ENCODE measurements at regions not wholly inside any gene's neighbourhood (a gene's known extent, or its start where the extent isn't known, plus 50 kb on each side); places are given as distances from the start of the nearest gene placed in this dataset.

DNA sequence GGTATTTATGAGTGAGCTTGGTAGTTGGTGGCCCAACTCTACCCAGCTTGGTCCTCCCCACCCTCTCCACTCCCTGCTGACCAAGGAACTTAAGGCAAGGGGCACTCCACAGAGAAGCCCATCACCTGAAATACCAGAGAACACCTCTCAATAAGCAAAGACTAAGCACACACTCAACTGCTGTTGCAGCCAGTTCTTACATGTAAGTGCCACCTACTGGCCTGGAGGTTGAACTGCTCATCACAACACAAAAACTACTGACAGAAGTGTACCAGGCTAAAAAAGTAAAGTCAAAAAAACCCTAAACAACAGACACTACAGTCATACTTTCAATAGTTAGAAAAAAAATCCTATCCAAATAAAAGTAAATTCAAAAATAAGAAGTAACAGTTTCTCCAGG, 146.2 kb downstream of the FAM83B start:
- TF ChIP-seq, protein P1, sequence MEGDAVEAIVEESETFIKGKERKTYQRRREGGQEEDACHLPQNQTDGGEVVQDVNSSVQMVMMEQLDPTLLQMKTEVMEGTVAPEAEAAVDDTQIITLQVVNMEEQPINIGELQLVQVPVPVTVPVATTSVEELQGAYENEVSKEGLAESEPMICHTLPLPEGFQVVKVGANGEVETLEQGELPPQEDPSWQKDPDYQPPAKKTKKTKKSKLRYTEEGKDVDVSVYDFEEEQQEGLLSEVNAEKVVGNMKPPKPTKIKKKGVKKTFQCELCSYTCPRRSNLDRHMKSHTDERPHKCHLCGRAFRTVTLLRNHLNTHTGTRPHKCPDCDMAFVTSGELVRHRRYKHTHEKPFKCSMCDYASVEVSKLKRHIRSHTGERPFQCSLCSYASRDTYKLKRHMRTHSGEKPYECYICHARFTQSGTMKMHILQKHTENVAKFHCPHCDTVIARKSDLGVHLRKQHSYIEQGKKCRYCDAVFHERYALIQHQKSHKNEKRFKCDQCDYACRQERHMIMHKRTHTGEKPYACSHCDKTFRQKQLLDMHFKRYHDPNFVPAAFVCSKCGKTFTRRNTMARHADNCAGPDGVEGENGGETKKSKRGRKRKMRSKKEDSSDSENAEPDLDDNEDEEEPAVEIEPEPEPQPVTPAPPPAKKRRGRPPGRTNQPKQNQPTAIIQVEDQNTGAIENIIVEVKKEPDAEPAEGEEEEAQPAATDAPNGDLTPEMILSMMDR (IDR thresholded peaks at IDR 0.05): peak in 2 of 6 experiments; percentile 7 to 8
- TF ChIP-seq POLR2A (IDR thresholded peaks at IDR 0.05): no peak
